Glutamatergic neuron (in vitro differentiated cells): ENCODE measurements at regions not wholly inside any gene's neighbourhood (a gene's known extent, or its start where the extent isn't known, plus 50 kb on each side); places are given as distances from the start of the nearest gene placed in this dataset.

Experiments used
- DNase-seq: peaks from one replicate; pipeline ENCODE4 v3.0.0; 2022
- H3K27ac Mint-ChIP-seq: one replicate; pipeline ENCODE4 v1.8.0; 2020; ENCODE audit warnings: mild to moderate bottlenecking, mixed read lengths, inconsistent platforms; ENCODE audit not compliant: unreplicated experiment
- H3K27me3 Mint-ChIP-seq: one replicate; pipeline ENCODE4 v1.8.0; 2020; ENCODE audit warnings: mild to moderate bottlenecking, moderate library complexity, mixed read lengths, inconsistent platforms; ENCODE audit not compliant: unreplicated experiment
- H3K36me3 Mint-ChIP-seq: one replicate; pipeline ENCODE4 v1.8.0; 2020; ENCODE audit warnings: mild to moderate bottlenecking, mixed read lengths, inconsistent platforms; ENCODE audit not compliant: unreplicated experiment
- H3K4me1 Mint-ChIP-seq: one replicate; pipeline ENCODE4 v1.8.0; 2020; ENCODE audit warnings: mild to moderate bottlenecking, low read depth, mixed read lengths, inconsistent platforms; ENCODE audit not compliant: unreplicated experiment
- H3K4me3 Mint-ChIP-seq: one replicate; pipeline ENCODE4 v1.8.0; 2020; ENCODE audit warnings: mild to moderate bottlenecking, mixed read lengths, inconsistent platforms; ENCODE audit not compliant: unreplicated experiment
- H3K9me3 Mint-ChIP-seq: one replicate; pipeline ENCODE4 v1.8.0; 2020; ENCODE audit warnings: mild to moderate bottlenecking, moderate library complexity, mixed read lengths, inconsistent platforms; ENCODE audit not compliant: unreplicated experiment
- TF ChIP-seq, protein P1 (sequence below): fragments of 200-600 bp; sonication (generic); IDR thresholded peaks from one replicate; pipeline ENCODE4 v1.5.0; 2021; ENCODE audit not compliant: partially characterized antibody, unreplicated experiment

DNA sequence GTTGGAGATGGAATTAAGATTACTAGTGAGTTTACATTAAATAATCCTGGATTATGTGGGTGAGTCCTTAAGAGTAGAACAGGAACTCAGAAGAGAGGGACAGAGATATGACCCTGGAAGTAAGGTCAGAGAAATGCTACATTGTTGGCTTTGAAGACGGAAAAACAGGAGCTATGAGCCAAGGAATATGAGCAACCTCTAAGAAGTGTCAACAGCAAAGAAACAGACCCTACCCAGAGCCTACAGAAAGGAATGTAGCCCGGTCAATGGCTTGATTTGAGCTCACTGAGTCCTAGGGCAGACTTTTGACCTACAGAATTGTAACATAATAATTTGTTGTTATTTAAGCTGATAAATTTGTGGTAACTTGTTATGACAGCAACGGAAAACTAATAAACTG is 304.9 kb downstream of the IPMK start:
- no peak overlapping the region for H3K27ac Mint-ChIP-seq
- no peaks in the 10 kb centered on the region for H3K36me3 Mint-ChIP-seq
- H3K27me3 Mint-ChIP-seq = no peaks in the 10 kb centered on the region
- no peaks in the 10 kb centered on the region for H3K9me3 Mint-ChIP-seq
- TF ChIP-seq, protein P1, sequence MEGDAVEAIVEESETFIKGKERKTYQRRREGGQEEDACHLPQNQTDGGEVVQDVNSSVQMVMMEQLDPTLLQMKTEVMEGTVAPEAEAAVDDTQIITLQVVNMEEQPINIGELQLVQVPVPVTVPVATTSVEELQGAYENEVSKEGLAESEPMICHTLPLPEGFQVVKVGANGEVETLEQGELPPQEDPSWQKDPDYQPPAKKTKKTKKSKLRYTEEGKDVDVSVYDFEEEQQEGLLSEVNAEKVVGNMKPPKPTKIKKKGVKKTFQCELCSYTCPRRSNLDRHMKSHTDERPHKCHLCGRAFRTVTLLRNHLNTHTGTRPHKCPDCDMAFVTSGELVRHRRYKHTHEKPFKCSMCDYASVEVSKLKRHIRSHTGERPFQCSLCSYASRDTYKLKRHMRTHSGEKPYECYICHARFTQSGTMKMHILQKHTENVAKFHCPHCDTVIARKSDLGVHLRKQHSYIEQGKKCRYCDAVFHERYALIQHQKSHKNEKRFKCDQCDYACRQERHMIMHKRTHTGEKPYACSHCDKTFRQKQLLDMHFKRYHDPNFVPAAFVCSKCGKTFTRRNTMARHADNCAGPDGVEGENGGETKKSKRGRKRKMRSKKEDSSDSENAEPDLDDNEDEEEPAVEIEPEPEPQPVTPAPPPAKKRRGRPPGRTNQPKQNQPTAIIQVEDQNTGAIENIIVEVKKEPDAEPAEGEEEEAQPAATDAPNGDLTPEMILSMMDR = no peak
- no peak for DNase-seq
- peaks cover under 1% of the 10 kb centered on the region for H3K4me1 Mint-ChIP-seq
- no peak overlapping the region for H3K4me3 Mint-ChIP-seq

GRCh38 chr10:57961487-57961886 is 306.2 kb downstream of the IPMK start:
- H3K36me3 Mint-ChIP-seq = no peaks in the 10 kb centered on the region
- TF ChIP-seq, protein P1 = no peak
- H3K4me1 Mint-ChIP-seq = no peaks in the 10 kb centered on the region
- H3K9me3 Mint-ChIP-seq = no peaks in the 10 kb centered on the region
- H3K27me3 Mint-ChIP-seq = no peaks in the 10 kb centered on the region
- no peak overlapping the region for H3K27ac Mint-ChIP-seq
- no peak for DNase-seq
- H3K4me3 Mint-ChIP-seq = no peak overlapping the region

DNA sequence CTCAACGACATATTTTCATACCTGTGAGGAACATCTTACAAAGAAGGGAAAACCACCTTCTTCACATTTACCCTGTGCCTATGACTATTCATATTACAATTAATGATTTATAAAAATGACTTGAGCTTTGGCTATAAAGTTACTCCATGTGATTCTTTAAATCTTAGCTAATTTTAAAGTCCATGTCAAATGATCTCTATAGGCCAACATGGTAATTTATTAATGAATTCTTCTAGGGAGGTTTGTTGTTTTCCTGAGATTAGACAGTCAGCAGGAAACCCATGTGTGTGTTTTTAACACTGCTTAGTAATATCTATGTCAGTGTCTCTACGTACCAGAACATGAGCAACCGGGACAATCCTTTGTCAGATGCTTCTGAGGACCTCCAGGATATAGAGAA is 307.3 kb downstream of the IPMK start:
- TF ChIP-seq, protein P1 = no peak
- Mint-ChIP-seq H3K9me3 (no peaks in the 10 kb centered on the region), H3K4me3 (no peak overlapping the region), H3K36me3 (no peaks in the 10 kb centered on the region), H3K4me1 (no peaks in the 10 kb centered on the region), H3K27ac (no peak overlapping the region), H3K27me3 (no peaks in the 10 kb centered on the region)
- DNase-seq = no peak

- Mint-ChIP-seq H3K36me3 (no peaks in the 10 kb centered on the region), H3K9me3 (no peaks in the 10 kb centered on the region), H3K27me3 (no peaks in the 10 kb centered on the region), H3K27ac (no peak overlapping the region), H3K4me1 (no peaks in the 10 kb centered on the region), H3K4me3 (no peak overlapping the region)
- DNase-seq = no peak
- TF ChIP-seq, protein P1 = no peak
These were observed 308.2 kb downstream of the IPMK start for GRCh38 chr10:57959318-57960006.

DNA sequence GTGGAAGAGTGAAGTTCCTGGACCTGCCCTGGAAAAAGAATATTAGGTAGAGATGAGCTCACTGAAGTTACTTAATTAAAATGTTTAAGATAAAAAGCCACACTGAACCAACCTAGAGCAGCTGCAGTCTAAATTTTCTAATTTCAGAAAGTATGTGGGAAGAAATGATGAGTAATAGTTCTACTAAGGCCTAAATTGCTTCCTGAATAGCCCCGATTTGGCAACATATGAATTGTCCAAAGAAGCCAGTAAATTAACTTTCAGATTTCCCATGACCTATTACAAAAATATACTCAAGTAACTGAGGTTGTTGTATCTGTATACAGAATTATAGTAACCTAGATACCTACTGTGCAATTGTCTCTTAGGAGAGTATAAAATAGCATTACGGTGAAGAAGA is 312.6 kb downstream of the IPMK start:
- Mint-ChIP-seq H3K4me3 (no peak overlapping the region), H3K36me3 (no peaks in the 10 kb centered on the region), H3K27ac (no peak overlapping the region), H3K9me3 (no peaks in the 10 kb centered on the region), H3K27me3 (no peaks in the 10 kb centered on the region), H3K4me1 (no peaks in the 10 kb centered on the region)
- DNase-seq = no peak
- TF ChIP-seq, protein P1 = no peak
